ENCODE measurements at regions not wholly inside any gene's neighbourhood (a gene's known extent, or its start where the extent isn't known, plus 50 kb on each side); places are given as distances from the start of the nearest gene placed in this dataset.
"Not testable (repeated sequence)": the region's sequence is repeated elsewhere in the genome, so short reads cannot be mapped to it uniquely, and the experiment has no call there.

- DNase-seq = no peak
Observed at GRCh38 chr7:127530148-127530547, 55.2 kb downstream of the GCC1 start.

GRCh38 chr7:127527561-127527960 is 57.8 kb downstream of the GCC1 start:
- no peak for DNase-seq

- DNase-seq = no peak
Observed at GRCh38 chr7:127525866-127526480, 59.4 kb downstream of the GCC1 start.

- DNase-seq = no peak
Observed at GRCh38 chr7:127516320-127516719, 69.1 kb downstream of the GCC1 start.

GRCh38 chr7:127514499-127514898 is 70.9 kb downstream of the GCC1 start:
- DNase-seq = peak in 2 of 58 donors; percentile 13 to 54

- DNase-seq = no peak
Observed at GRCh38 chr7:127513311-127513710, 72.1 kb downstream of the GCC1 start.

GRCh38 chr7:127512663-127513062 is 72.7 kb downstream of the GCC1 start:
- DNase-seq = no peak

- no peak for DNase-seq
Observed at GRCh38 chr7:127504715-127505114, 80.7 kb downstream of the GCC1 start.

GRCh38 chr7:127501817-127502216 is 83.6 kb downstream of the GCC1 start:
- no peak for DNase-seq

GRCh38 chr7:127487381-127487780 is 94.9 kb upstream of the ZNF800 start:
- no peak for DNase-seq

GRCh38 chr7:127486654-127487053 is 94.1 kb upstream of the ZNF800 start:
- no peak for DNase-seq

GRCh38 chr7:127485482-127485881 is 93.0 kb upstream of the ZNF800 start:
- no peak for DNase-seq

GRCh38 chr7:127484954-127485353 is 92.4 kb upstream of the ZNF800 start:
- DNase-seq = no peak

GRCh38 chr7:127478461-127478860 is 86.0 kb upstream of the ZNF800 start:
- DNase-seq = no peak

- DNase-seq = no peak
Observed at GRCh38 chr7:127478024-127478355, 85.5 kb upstream of the ZNF800 start.

- DNase-seq = no peak
Observed at GRCh38 chr7:127477295-127478023, 85.0 kb upstream of the ZNF800 start.

GRCh38 chr7:127476618-127477017 is 84.1 kb upstream of the ZNF800 start:
- DNase-seq = no peak

GRCh38 chr7:127474457-127474856 is 81.9 kb upstream of the ZNF800 start:
- DNase-seq = no peak

- DNase-seq = no peak
Observed at GRCh38 chr7:127473409-127473808, 80.9 kb upstream of the ZNF800 start.

GRCh38 chr7:127460077-127460476 is 67.6 kb upstream of the ZNF800 start:
- DNase-seq = no peak

GRCh38 chr7:127451258-127451657 is 58.8 kb upstream of the ZNF800 start:
- not testable (repeated sequence) for DNase-seq

- no peak for DNase-seq
Observed at GRCh38 chr7:127448566-127448965, 56.1 kb upstream of the ZNF800 start.

GRCh38 chr7:127447326-127447945 is 54.9 kb upstream of the ZNF800 start:
- no peak for DNase-seq
